T-cell (primary cell): ENCODE measurements at regions not wholly inside any gene's neighbourhood (a gene's known extent, or its start where the extent isn't known, plus 50 kb on each side); places are given as distances from the start of the nearest gene placed in this dataset.
"Not testable (repeated sequence)": the region's sequence is repeated elsewhere in the genome, so short reads cannot be mapped to it uniquely, and the experiment has no call there.

Source experiments
- ATAC-seq, 4 experiments: fragments of 200-7000 bp in 3 of 4; fragments of 150-1000 bp in 1 of 4; cut with Tn5 transposase; replicated peaks in 1 of 4; 1 replicate in 3 of 4; 2 replicates in 1 of 4; pipeline ENCODE4 v1.10.0; 2021; ENCODE audit warnings: moderate library complexity in 3 of 4, mild to moderate bottlenecking in 2 of 4, moderate number of reproducible peaks in 1 of 4
- CTCF ChIA-PET, 2 donors: fragments of 300-600 bp; sonication (Branson Sonifier 250); formaldehyde crosslinking; loops; one replicate each; lab custom pipeline; 2022; ENCODE audit warnings: antibody characterized with exemption in 2 of 2; lab: Charles Lee
- POLR2A ChIA-PET, 2 donors: fragments of 300-600 bp; sonication (Branson Sonifier 250); formaldehyde crosslinking; loops; one replicate each; lab custom pipeline; 2022; ENCODE audit warnings: antibody characterized with exemption in 2 of 2; lab: Charles Lee
- DNase-seq, 35 experiments: peaks; one replicate each; pipeline versions ENCODE4 v3.0.0 to v3.0.0-alpha.2; 2013 to 2023
- H3K27ac ChIP-seq: one replicate; pipeline ENCODE4 v1.5.1; 2013; ENCODE audit warnings: low read length
- H3K27me3 ChIP-seq, 2 experiments: replicated peaks in 1 of 2; 1 replicate in 1 of 2; 2 replicates in 1 of 2; pipeline versions ENCODE4 v1.6.1 to v1.7.0; 2013; ENCODE audit warnings: low read length in 1 of 2, mixed read lengths in 1 of 2; ENCODE audit not compliant: control insufficient read depth in 2 of 2, insufficient read depth in 2 of 2; ENCODE audit errors: extremely low read depth in 1 of 2
- H3K36me3 ChIP-seq, 2 donors: 1 replicate in 1 of 2; 2 replicates in 1 of 2; pipeline versions ENCODE4 v1.6.1 to v1.7.0; 2013; ENCODE audit warnings: low read length in 1 of 2; ENCODE audit not compliant: control insufficient read depth in 2 of 2, insufficient read depth in 1 of 2; ENCODE audit errors: extremely low read depth in 1 of 2
- H3K4me1 ChIP-seq, 2 experiments: 1 replicate in 1 of 2; 2 replicates in 1 of 2; pipeline versions ENCODE4 v1.6.1 to v1.7.0; 2013; ENCODE audit warnings: low read length in 2 of 2, mixed read lengths in 1 of 2; ENCODE audit not compliant: insufficient read depth in 2 of 2, control insufficient read depth in 1 of 2; ENCODE audit errors: extremely low read depth in 1 of 2
- H3K4me3 ChIP-seq, 2 donors: 1 replicate in 1 of 2; 2 replicates in 1 of 2; pipeline versions ENCODE4 v1.5.1 to v1.7.0; 2013; ENCODE audit warnings: mild to moderate bottlenecking in 2 of 2, low read length in 1 of 2, moderate library complexity in 1 of 2; ENCODE audit not compliant: control insufficient read depth in 1 of 2; ENCODE audit errors: extremely low read depth in 1 of 2
- H3K9me3 ChIP-seq: 2 replicates; pipeline ENCODE4 v1.7.0; 2013
- H3K27ac Mint-ChIP-seq, 2 donors: one replicate each; pipeline ENCODE4 v1.8.0; 2020 to 2021; ENCODE audit warnings: mild to moderate bottlenecking in 2 of 2, mixed read lengths in 2 of 2
- H3K27me3 Mint-ChIP-seq, 2 donors: one replicate each; pipeline ENCODE4 v1.8.0; 2021 to 2022; ENCODE audit warnings: mixed read lengths in 2 of 2
- H3K36me3 Mint-ChIP-seq: one replicate; pipeline ENCODE4 v1.8.0; 2021; ENCODE audit warnings: mixed read lengths
- H3K4me1 Mint-ChIP-seq, 3 donors: one replicate each; pipeline ENCODE4 v1.8.0; 2020 to 2022; ENCODE audit warnings: mixed read lengths in 3 of 3, mild to moderate bottlenecking in 1 of 3
- H3K4me3 Mint-ChIP-seq, 3 donors: one replicate each; pipeline ENCODE4 v1.8.0; 2020 to 2022; ENCODE audit warnings: mild to moderate bottlenecking in 3 of 3, mixed read lengths in 3 of 3, moderate library complexity in 3 of 3
- H3K9me3 Mint-ChIP-seq, 3 donors: one replicate each; pipeline ENCODE4 v1.8.0; 2020 to 2022; ENCODE audit warnings: mixed read lengths in 3 of 3
- WGBS: methylation state at CpG from one replicate; pipeline ENCODE4 v1.1.5; 2013; ENCODE audit warnings: missing lambda C conversion rate; ENCODE audit not compliant: insufficient coverage; 5-methylcytosine and 5-hydroxymethylcytosine counted together

DNA sequence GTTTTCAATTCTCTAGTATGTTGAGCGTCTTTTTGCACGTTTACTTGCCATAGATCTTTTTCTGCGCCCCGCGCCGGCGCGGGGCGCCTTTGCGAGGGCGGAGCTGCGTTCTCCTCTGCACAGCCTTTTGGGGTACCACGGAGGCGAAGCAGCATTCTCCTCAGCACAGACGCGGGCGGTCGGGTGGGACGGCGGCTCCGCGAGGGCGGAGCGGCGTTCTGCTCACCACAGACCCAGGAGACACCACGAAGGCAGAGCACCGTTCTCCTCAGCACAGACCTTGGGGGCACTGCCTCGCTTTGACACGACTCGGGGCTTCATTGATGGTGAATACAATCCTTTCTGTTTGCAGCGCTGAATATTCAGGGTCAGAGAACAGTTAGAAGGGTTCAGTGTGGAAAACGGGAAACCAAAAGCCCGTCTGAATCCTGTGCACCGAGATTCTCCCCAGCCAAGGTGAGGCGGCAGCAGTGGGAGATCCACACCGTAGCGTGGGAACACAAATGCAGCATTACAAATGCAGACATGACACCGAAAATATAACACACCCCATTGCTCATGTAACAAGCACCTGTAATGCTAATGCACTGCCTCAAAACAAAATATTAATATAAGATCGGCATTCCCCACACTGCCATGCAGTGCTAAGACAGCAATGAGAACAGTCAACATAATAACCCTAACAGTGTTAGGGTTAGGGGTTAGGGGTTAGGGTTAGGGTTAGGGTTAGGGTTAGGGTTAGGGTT lies 190.7 kb upstream of the VIPR2 start:
- ATAC-seq, H3K4me3 Mint-ChIP-seq, POLR2A ChIA-PET: not testable (repeated sequence)

DNA sequence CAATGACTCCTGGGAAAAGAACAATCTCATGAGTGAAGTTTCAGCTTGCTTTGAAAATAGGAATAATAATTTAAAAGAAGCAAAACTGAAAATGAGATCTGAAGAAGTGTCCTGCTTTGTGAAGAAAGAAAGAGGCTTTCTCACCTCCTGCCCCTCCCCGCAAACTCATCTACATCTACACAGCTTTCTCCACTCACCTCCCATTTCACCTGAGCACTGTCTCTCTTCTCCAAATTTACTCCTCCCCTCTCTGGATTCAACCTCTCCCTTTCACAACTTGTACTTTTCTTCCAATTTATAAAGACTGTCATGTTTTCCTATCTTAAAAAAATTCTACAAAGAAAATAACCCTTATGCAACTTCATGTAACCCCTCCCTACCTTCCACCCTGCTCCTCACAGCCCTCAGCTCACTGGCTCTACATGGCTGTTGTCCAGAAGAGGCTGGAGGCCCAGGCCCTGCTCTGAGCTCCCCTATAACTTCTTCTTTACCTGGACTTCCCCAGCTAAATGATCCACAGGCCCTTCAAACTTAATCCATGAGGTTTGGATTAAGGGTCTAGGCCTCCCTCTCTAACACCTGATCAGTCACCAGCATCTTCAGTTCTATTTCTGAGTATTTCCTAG lies 188.3 kb upstream of the VIPR2 start:
- H3K4me3 ChIP-seq, H3K36me3 ChIP-seq, H3K4me3 Mint-ChIP-seq, H3K9me3 ChIP-seq, H3K27me3 Mint-ChIP-seq, ATAC-seq, H3K27me3 ChIP-seq, H3K4me1 ChIP-seq, H3K4me1 Mint-ChIP-seq, DNase-seq, CTCF ChIA-PET, H3K27ac ChIP-seq, POLR2A ChIA-PET, H3K27ac Mint-ChIP-seq, H3K36me3 Mint-ChIP-seq: not testable (repeated sequence)
- no CpG with 5 or more reads among the region's 1 CpG for WGBS
- H3K9me3 Mint-ChIP-seq: peaks cover 6 to 14% (median 6%) of the 10 kb centered on the region in 3 donors

More for the DNA sequence above, 190.7 kb upstream of the VIPR2 start:
- H3K27me3 ChIP-seq, H3K4me3 ChIP-seq, H3K4me1 ChIP-seq, H3K4me1 Mint-ChIP-seq, H3K9me3 Mint-ChIP-seq, DNase-seq, H3K27me3 Mint-ChIP-seq, H3K9me3 ChIP-seq, H3K27ac ChIP-seq, H3K36me3 ChIP-seq, H3K27ac Mint-ChIP-seq, CTCF ChIA-PET, H3K36me3 Mint-ChIP-seq: not testable (repeated sequence)
- 86% methylated on average over 29 of the region's 39 CpGs for WGBS

DNA sequence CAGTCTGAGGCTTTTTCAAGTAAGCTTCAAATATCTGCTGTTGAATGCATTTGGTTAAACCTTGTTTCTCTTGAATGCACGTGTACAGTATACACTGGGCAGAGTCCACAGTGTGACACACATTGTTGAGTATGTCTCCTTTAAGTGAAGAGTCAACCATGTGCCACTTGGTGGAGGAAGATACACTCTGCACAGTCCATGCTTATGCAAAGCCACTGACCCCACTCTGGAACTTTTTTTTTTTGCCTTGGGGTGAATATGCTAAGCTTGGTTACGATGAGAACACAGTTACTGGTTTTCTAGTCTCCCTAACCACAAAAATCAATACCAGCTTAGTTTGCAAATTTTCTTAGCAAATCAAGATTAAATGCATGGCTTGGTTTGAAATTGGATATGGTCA lies 186.8 kb upstream of the VIPR2 start:
- ChIA-PET CTCF (no interaction called here), POLR2A (no interaction called here)
- Mint-ChIP-seq H3K36me3 (no peaks in the 10 kb centered on the region), H3K4me1 (no peaks in the 10 kb centered on the region), H3K27ac (no peak overlapping the region), H3K4me3 (no peak overlapping the region), H3K9me3 (peaks cover 10 to 23% (median 14%) of the 10 kb centered on the region in 3 donors), H3K27me3 (peaks cover 4 to 8% of the 10 kb centered on the region in 2 donors)
- H3K9me3 ChIP-seq: peaks cover 4% of the 10 kb centered on the region
- WGBS: no CpG with 5 or more reads among the region's 2 CpGs
- H3K4me1 ChIP-seq: no peaks in the 10 kb centered on the region
- DNase-seq (no peak), ATAC-seq (no peak)
- H3K27me3 ChIP-seq: no peaks in the 10 kb centered on the region
- H3K4me3 ChIP-seq: no peak overlapping the region
- H3K36me3 ChIP-seq: no peaks in the 10 kb centered on the region
- H3K27ac ChIP-seq: no peak overlapping the region

DNA sequence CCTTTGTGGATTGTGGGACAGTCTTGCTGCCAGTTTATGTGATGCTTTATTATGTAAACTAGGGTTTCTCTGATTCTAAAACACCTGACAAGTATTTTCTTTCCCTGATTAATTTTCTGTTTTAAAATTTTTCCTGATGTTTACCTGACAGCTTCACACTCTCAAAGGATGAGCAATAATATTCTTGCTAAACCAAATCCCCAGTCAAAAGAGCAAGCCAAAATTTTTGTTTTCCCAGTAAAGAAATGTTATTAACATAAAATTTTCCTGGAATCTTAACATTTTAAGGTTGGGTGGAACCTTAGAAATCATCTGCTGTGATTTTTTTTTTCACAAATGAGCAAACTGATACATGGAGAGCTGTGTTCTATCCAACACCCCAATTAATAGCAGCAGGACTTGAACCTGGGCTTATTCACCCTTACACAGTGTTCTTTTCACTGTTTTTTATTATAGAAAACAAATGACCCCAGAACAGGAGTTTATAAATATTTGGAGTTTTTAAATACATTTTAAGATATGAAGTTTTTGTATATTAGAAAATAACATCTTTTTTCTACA lies 185.2 kb upstream of the VIPR2 start:
- H3K9me3 ChIP-seq: peaks cover 4% of the 10 kb centered on the region
- H3K4me1 ChIP-seq: no peaks in the 10 kb centered on the region
- Mint-ChIP-seq H3K36me3 (no peaks in the 10 kb centered on the region), H3K27me3 (peaks cover 4 to 8% of the 10 kb centered on the region in 2 donors), H3K27ac (no peak overlapping the region), H3K4me1 (no peaks in the 10 kb centered on the region), H3K9me3 (peaks cover 6 to 29% (median 15%) of the 10 kb centered on the region in 3 donors), H3K4me3 (no peak overlapping the region)
- H3K4me3 ChIP-seq: no peak overlapping the region
- no peaks in the 10 kb centered on the region for H3K36me3 ChIP-seq
- no peaks in the 10 kb centered on the region for H3K27me3 ChIP-seq
- no peak for ATAC-seq
- no peak overlapping the region for H3K27ac ChIP-seq
- CTCF ChIA-PET: no interaction called here
- POLR2A ChIA-PET: no interaction called here
- no peak for DNase-seq

DNA sequence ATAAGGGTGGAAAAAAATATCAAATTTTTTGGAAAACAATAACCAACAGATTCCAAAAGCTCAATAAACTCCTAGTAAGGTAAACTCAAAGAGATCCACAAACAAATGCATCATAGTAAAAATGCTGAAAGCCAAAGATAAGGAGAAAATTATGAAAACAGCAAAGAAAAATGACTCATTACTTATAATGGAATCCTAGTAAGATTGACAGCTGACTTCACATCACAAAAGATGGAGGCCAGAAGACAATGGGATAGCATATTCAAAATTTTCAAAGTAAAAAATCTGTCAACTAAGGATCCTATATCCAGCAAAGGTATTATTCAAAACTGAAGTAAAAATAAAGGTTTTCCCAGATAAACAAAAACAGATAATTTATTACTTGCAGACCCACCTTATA lies 183.4 kb upstream of the VIPR2 start:
- ATAC-seq (no peak), DNase-seq (no peak)
- Mint-ChIP-seq H3K9me3 (peaks cover 5 to 26% (median 15%) of the 10 kb centered on the region in 3 donors), H3K4me3 (no peak overlapping the region), H3K27me3 (peaks cover 2 to 4% of the 10 kb centered on the region in 2 donors), H3K27ac (no peak overlapping the region), H3K4me1 (no peaks in the 10 kb centered on the region), H3K36me3 (no peaks in the 10 kb centered on the region)
- H3K4me1 ChIP-seq: no peaks in the 10 kb centered on the region
- no peaks in the 10 kb centered on the region for H3K27me3 ChIP-seq
- CTCF ChIA-PET: no interaction called here
- H3K9me3 ChIP-seq: peaks cover 4% of the 10 kb centered on the region
- POLR2A ChIA-PET: no interaction called here
- no peaks in the 10 kb centered on the region for H3K36me3 ChIP-seq
- no peak overlapping the region for H3K4me3 ChIP-seq
- no peak overlapping the region for H3K27ac ChIP-seq

DNA sequence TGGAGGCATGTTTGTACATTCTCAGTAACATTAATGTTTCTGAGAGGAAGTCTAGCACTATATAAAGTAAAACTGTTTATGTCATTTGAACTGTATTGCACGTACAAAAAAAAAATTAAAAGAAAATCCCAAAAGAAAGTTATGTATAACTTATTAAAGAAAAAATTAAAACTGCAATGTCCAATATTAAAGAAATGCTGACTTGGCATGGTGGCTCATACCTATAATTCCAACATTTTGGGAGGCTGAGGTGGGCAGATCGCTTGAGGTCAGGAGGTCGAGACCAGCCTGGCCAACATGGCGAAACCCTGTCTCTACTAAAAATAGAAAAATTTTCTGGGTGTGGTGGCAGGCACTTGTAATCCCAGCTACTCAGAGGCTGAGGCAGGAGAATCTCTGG lies 178.7 kb upstream of the VIPR2 start:
- H3K27ac ChIP-seq: no peak overlapping the region
- DNase-seq (no peak), ATAC-seq (no peak)
- POLR2A ChIA-PET: no interaction called here
- Mint-ChIP-seq H3K27me3 (peaks cover 6 to 13% of the 10 kb centered on the region in 2 donors), H3K36me3 (no peaks in the 10 kb centered on the region), H3K4me1 (no peaks in the 10 kb centered on the region), H3K4me3 (no peak overlapping the region), H3K27ac (no peak overlapping the region), H3K9me3 (peaks cover 9 to 22% (median 12%) of the 10 kb centered on the region in 3 donors)
- H3K9me3 ChIP-seq: peaks cover 4% of the 10 kb centered on the region
- CTCF ChIA-PET: no interaction called here
- no peaks in the 10 kb centered on the region for H3K27me3 ChIP-seq
- H3K4me3 ChIP-seq: no peak overlapping the region
- no peaks in the 10 kb centered on the region for H3K36me3 ChIP-seq
- 100% methylated on average over 2 of the region's 4 CpGs for WGBS
- H3K4me1 ChIP-seq: no peaks in the 10 kb centered on the region
